Neutrophil (primary cell): ENCODE measurements at regions not wholly inside any gene's neighbourhood (a gene's known extent, or its start where the extent isn't known, plus 50 kb on each side); places are given as distances from the start of the nearest gene placed in this dataset.

Experiments
- H3K27ac ChIP-seq: fragments of 200-600 bp; sonication (generic); 2 replicates; pipeline ENCODE4 v1.5.1; 2016; ENCODE audit warnings: mild to moderate bottlenecking, moderate library complexity
- H3K27me3 ChIP-seq: fragments of 200-600 bp; sonication (generic); 2 replicates; pipeline ENCODE4 v1.6.0; 2016; ENCODE audit warnings: mild to moderate bottlenecking
- H3K36me3 ChIP-seq: fragments of 200-600 bp; sonication (generic); 2 replicates; pipeline ENCODE4 v1.5.1; 2017
- H3K4me1 ChIP-seq, 2 experiments: fragments of 200-600 bp in 1 of 2; sonication (generic) in 1 of 2; 1 replicate in 1 of 2; 2 replicates in 1 of 2; pipeline versions ENCODE4 v1.5.1 to v1.6.1; 2013 to 2016; ENCODE audit warnings: low read depth in 1 of 2, low read length in 1 of 2, mild to moderate bottlenecking in 1 of 2, moderate library complexity in 1 of 2; ENCODE audit not compliant: control insufficient read depth in 1 of 2, insufficient read depth in 1 of 2
- H3K4me3 ChIP-seq, 2 experiments: fragments of 200-600 bp in 1 of 2; sonication (generic) in 1 of 2; 1 replicate in 1 of 2; 2 replicates in 1 of 2; pipeline ENCODE4 v1.5.1; 2013 to 2016; ENCODE audit warnings: low read depth in 1 of 2, low read length in 1 of 2, mild to moderate bottlenecking in 1 of 2, moderate library complexity in 1 of 2
- H3K9me3 ChIP-seq: fragments of 200-600 bp; sonication (generic); 2 replicates; pipeline ENCODE4 v1.5.1; 2016
- TF ChIP-seq, protein P1 (sequence below): fragments of 200-600 bp; sonication (generic); IDR thresholded peaks from 2 replicates; pipeline ENCODE4 v1.5.1; 2016; ENCODE audit warnings: antibody characterized with exemption

DNA sequence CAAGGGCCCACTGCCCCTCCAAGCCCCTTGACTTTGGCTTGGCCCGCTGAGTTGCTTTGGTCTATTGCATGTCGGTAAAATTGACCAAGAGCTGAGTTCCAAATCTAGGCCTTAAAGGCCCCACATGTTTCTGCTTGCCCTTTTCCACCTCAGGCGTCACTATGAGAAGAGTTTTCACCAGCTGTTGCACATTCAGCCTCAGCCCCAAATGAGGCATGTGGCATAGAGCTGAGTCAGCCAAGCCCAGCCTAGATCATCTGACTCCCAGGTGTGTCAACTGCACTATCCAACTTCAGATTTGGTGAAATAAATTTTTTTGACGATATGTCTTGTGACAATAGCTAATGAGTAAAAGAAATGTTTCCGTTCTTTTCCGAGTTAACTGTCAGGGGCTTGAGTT is 424.5 kb upstream of the FAM47C start:
- H3K4me1 ChIP-seq = no peaks in the 10 kb centered on the region
- H3K4me3 ChIP-seq = no peak overlapping the region
- no peak overlapping the region for H3K27ac ChIP-seq
- H3K36me3 ChIP-seq = no peaks in the 10 kb centered on the region
- no peaks in the 10 kb centered on the region for H3K27me3 ChIP-seq
- no peaks in the 10 kb centered on the region for H3K9me3 ChIP-seq
- TF ChIP-seq, protein P1, sequence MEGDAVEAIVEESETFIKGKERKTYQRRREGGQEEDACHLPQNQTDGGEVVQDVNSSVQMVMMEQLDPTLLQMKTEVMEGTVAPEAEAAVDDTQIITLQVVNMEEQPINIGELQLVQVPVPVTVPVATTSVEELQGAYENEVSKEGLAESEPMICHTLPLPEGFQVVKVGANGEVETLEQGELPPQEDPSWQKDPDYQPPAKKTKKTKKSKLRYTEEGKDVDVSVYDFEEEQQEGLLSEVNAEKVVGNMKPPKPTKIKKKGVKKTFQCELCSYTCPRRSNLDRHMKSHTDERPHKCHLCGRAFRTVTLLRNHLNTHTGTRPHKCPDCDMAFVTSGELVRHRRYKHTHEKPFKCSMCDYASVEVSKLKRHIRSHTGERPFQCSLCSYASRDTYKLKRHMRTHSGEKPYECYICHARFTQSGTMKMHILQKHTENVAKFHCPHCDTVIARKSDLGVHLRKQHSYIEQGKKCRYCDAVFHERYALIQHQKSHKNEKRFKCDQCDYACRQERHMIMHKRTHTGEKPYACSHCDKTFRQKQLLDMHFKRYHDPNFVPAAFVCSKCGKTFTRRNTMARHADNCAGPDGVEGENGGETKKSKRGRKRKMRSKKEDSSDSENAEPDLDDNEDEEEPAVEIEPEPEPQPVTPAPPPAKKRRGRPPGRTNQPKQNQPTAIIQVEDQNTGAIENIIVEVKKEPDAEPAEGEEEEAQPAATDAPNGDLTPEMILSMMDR = no peak

GRCh38 chrX:36609616-36610585 is 398.3 kb upstream of the FAM47C start:
- no peak overlapping the region for H3K27ac ChIP-seq
- TF ChIP-seq, protein P1 = no peak
- no peaks in the 10 kb centered on the region for H3K27me3 ChIP-seq
- H3K4me1 ChIP-seq = no peaks in the 10 kb centered on the region
- H3K9me3 ChIP-seq = no peaks in the 10 kb centered on the region
- H3K36me3 ChIP-seq = no peaks in the 10 kb centered on the region
- no peak overlapping the region for H3K4me3 ChIP-seq

GRCh38 chrX:36626898-36627297 is 381.3 kb upstream of the FAM47C start:
- no peaks in the 10 kb centered on the region for H3K4me1 ChIP-seq
- H3K27ac ChIP-seq = no peak overlapping the region
- TF ChIP-seq, protein P1 = no peak
- no peaks in the 10 kb centered on the region for H3K36me3 ChIP-seq
- no peaks in the 10 kb centered on the region for H3K9me3 ChIP-seq
- no peaks in the 10 kb centered on the region for H3K27me3 ChIP-seq
- H3K4me3 ChIP-seq = no peak overlapping the region

GRCh38 chrX:36640232-36640631 is 367.9 kb upstream of the FAM47C start:
- TF ChIP-seq, protein P1 = no peak
- H3K27me3 ChIP-seq = no peaks in the 10 kb centered on the region

GRCh38 chrX:36642052-36642451 is 366.1 kb upstream of the FAM47C start:
- Histone ChIP-seq H3K4me3 (no peak overlapping the region), H3K27ac (no peak overlapping the region), H3K27me3 (no peaks in the 10 kb centered on the region), H3K4me1 (no peaks in the 10 kb centered on the region), H3K36me3 (no peaks in the 10 kb centered on the region), H3K9me3 (no peaks in the 10 kb centered on the region)
- TF ChIP-seq, protein P1 = no peak

More at GRCh38 chrX:36640232-36640631, 367.9 kb upstream of the FAM47C start:
- Histone ChIP-seq H3K4me3 (no peak overlapping the region), H3K36me3 (no peaks in the 10 kb centered on the region), H3K4me1 (no peaks in the 10 kb centered on the region), H3K9me3 (no peaks in the 10 kb centered on the region), H3K27ac (no peak overlapping the region)
